ENCODE measurements at regions not wholly inside any gene's neighbourhood (a gene's known extent, or its start where the extent isn't known, plus 50 kb on each side); places are given as distances from the start of the nearest gene placed in this dataset.
"Not testable (repeated sequence)": the region's sequence is repeated elsewhere in the genome, so short reads cannot be mapped to it uniquely, and the experiment has no call there.

- no peak for DNase-seq
These were observed 516.2 kb upstream of the POT1 start for GRCh38 chr7:125445836-125446235.

- no peak for DNase-seq
These were observed 515.2 kb upstream of the POT1 start for GRCh38 chr7:125444864-125445263.

- no peak for DNase-seq
These were observed 506.6 kb upstream of the POT1 start for GRCh38 chr7:125436220-125436619.

GRCh38 chr7:125431349-125431748 is 501.7 kb upstream of the POT1 start:
- no peak for DNase-seq

- DNase-seq, result no peak
These were observed 500.4 kb upstream of the POT1 start for GRCh38 chr7:125430013-125430412.

GRCh38 chr7:125427676-125428075 is 498.1 kb upstream of the POT1 start:
- no peak for DNase-seq

- no peak for DNase-seq
These were observed 495.9 kb upstream of the POT1 start for GRCh38 chr7:125425506-125425905.

GRCh38 chr7:125424721-125425120 is 495.1 kb upstream of the POT1 start:
- DNase-seq, result no peak

GRCh38 chr7:125423458-125424155 is 494.0 kb upstream of the POT1 start:
- DNase-seq, result no peak

GRCh38 chr7:125421407-125421806 is 491.8 kb upstream of the POT1 start:
- DNase-seq, result not testable (repeated sequence)

GRCh38 chr7:125412890-125413665 is 483.5 kb upstream of the POT1 start:
- no peak for DNase-seq

- no peak for DNase-seq
These were observed 480.3 kb upstream of the POT1 start for GRCh38 chr7:125409921-125410320.

GRCh38 chr7:125406111-125406510 is 476.5 kb upstream of the POT1 start:
- no peak for DNase-seq

- DNase-seq, result no peak
These were observed 469.8 kb upstream of the POT1 start for GRCh38 chr7:125399408-125399807.

GRCh38 chr7:125396466-125397151 is 467.0 kb upstream of the POT1 start:
- no peak for DNase-seq

- no peak for DNase-seq
These were observed 462.3 kb upstream of the POT1 start for GRCh38 chr7:125391921-125392320.

- no peak for DNase-seq
These were observed 461.4 kb upstream of the POT1 start for GRCh38 chr7:125390981-125391380.

GRCh38 chr7:125386211-125386610 is 456.6 kb upstream of the POT1 start:
- DNase-seq, result no peak

GRCh38 chr7:125383324-125383723 is 453.7 kb upstream of the POT1 start:
- DNase-seq, result no peak

GRCh38 chr7:125382401-125382800 is 452.8 kb upstream of the POT1 start:
- DNase-seq, result no peak

- no peak for DNase-seq
These were observed 446.3 kb upstream of the POT1 start for GRCh38 chr7:125375942-125376341.

- no peak for DNase-seq
These were observed 440.9 kb upstream of the POT1 start for GRCh38 chr7:125370502-125370901.

GRCh38 chr7:125363873-125364272 is 434.2 kb upstream of the POT1 start:
- DNase-seq, result no peak
